HCT116 (cell line): ENCODE measurements at regions not wholly inside any gene's neighbourhood (a gene's known extent, or its start where the extent isn't known, plus 50 kb on each side); places are given as distances from the start of the nearest gene placed in this dataset.

Source experiments
- POLR2A ChIP-seq: IDR thresholded peaks from 2 replicates; pipeline ENCODE4 v1.7.0; 2011; ENCODE audit warnings: borderline replicate concordance; ENCODE audit not compliant: insufficient read depth, insufficient read length; ENCODE audit errors: extremely low read depth
- SRF ChIP-seq: IDR thresholded peaks from 2 replicates; pipeline ENCODE4 v1.6.1; 2012; ENCODE audit warnings: low read depth
- TCF7L2 ChIP-seq: IDR thresholded peaks from 2 replicates; pipeline ENCODE4 v1.7.0; 2011; ENCODE audit warnings: borderline replicate concordance, inconsistent platforms; ENCODE audit not compliant: insufficient read depth, insufficient read length; ENCODE audit errors: extremely low read depth

DNA sequence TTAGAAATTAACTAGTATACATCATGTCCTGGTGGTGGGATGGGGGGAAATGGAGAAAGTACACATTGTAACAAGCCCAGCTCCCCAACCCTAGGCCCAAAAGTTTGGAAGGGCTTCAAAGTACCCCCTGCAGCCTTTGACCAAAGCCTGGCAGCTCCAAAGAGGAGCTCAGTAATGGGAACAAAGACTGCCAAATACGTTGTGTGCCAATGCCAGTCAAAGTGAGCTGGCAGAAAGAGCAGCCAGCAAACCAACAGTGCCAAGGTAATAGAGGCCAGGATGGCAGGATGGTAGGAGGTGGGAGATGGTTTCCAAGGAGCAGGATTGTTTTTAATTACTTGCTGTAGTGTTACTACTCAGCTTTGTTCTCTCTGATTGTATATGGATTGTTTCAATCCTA, 248.3 kb downstream of the COX7C start:
- no peak for TF ChIP-seq TCF7L2
- no peak for TF ChIP-seq POLR2A
- no peak for TF ChIP-seq SRF
